ENCODE measurements at regions not wholly inside any gene's neighbourhood (a gene's known extent, or its start where the extent isn't known, plus 50 kb on each side); places are given as distances from the start of the nearest gene placed in this dataset.

DNA sequence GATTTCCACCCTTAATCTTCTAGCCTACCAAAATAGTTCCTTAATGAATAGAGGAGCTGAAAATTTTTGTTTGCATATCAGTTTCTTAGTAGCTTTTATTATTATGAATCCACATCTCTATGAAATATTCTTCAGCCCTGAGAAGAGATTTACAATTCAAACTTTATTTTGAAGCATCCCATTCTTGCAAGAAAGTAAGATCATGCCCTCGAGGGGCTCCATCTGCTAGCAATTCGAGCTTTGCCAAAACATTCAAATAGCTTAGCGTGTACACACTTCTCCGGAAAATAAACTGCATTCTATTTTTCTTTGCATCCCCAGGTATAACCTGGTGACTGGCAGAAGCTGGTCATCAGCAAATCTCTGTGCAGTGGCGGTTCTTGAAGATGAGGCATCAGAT is 370.7 kb downstream of the MTRR start:
- dilution Hi-C loops (cut with MboI; ENCODE audit: extremely low pct_ligation_motif_present, low sequenced_read_pairs) = no loop called here
- Histone ChIP-seq H3K9ac (ENCODE audit: control insufficient read depth, extremely low read depth, insufficient read depth, low read length) (no peak overlapping the region), H3K4me3 (ENCODE audit: control insufficient read depth in 2 of 3, extremely low read depth in 1 of 3, insufficient read depth in 2 of 3, low read depth in 1 of 3, low read length in 3 of 3) (no peak overlapping the region), H3K9me1 (ENCODE audit: control insufficient read depth, extremely low read depth, insufficient read depth, low read length) (no peaks in the 10 kb centered on the region), H3K9me3 (ENCODE audit: control insufficient read depth, low read depth, low read length) (no peaks in the 10 kb centered on the region), H3K79me2 (ENCODE audit: control insufficient read depth, insufficient read depth, low read length) (no peaks in the 10 kb centered on the region), H2AFZ (ENCODE audit: control insufficient read depth, low read length) (no peak overlapping the region), H3K27ac (ENCODE audit: control insufficient read depth, insufficient read depth, low read length) (no peak overlapping the region), H3K36me3 (ENCODE audit: control insufficient read depth in 2 of 2, extremely low read depth in 1 of 2, insufficient read depth in 2 of 2, low read length in 2 of 2) (no peaks in the 10 kb centered on the region), H3K4me2 (ENCODE audit: control insufficient read depth, extremely low read depth, insufficient read depth, low read depth, low read length) (no peak overlapping the region), H4K20me1 (ENCODE audit: control insufficient read depth, extremely low read depth, insufficient read depth, low read length) (no peaks in the 10 kb centered on the region), H3K4me1 (ENCODE audit: control insufficient read depth, extremely low read depth, insufficient read depth, low read length) (no peaks in the 10 kb centered on the region), H3K27me3 (ENCODE audit: control insufficient read depth, extremely low read depth, insufficient read depth, low read length) (no peaks in the 10 kb centered on the region)
- TF ChIP-seq EZH2 (IDR thresholded peaks at IDR 0.05; ENCODE audit: low read length) = no peak
- TF ChIP-seq, protein P1, sequence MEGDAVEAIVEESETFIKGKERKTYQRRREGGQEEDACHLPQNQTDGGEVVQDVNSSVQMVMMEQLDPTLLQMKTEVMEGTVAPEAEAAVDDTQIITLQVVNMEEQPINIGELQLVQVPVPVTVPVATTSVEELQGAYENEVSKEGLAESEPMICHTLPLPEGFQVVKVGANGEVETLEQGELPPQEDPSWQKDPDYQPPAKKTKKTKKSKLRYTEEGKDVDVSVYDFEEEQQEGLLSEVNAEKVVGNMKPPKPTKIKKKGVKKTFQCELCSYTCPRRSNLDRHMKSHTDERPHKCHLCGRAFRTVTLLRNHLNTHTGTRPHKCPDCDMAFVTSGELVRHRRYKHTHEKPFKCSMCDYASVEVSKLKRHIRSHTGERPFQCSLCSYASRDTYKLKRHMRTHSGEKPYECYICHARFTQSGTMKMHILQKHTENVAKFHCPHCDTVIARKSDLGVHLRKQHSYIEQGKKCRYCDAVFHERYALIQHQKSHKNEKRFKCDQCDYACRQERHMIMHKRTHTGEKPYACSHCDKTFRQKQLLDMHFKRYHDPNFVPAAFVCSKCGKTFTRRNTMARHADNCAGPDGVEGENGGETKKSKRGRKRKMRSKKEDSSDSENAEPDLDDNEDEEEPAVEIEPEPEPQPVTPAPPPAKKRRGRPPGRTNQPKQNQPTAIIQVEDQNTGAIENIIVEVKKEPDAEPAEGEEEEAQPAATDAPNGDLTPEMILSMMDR (optimal IDR thresholded peaks at IDR 0.05 in 1 of 3, IDR thresholded peaks at IDR 0.05 in 1 of 3, conservative IDR thresholded peaks at IDR 0.05 in 1 of 3; ENCODE audit: extremely low read depth in 1 of 3, insufficient read depth in 2 of 3, low read length in 3 of 3) = no peak
- DNase-seq (ENCODE audit: low read depth, low spot score) (no peak), FAIRE-seq (no peak)

DNA sequence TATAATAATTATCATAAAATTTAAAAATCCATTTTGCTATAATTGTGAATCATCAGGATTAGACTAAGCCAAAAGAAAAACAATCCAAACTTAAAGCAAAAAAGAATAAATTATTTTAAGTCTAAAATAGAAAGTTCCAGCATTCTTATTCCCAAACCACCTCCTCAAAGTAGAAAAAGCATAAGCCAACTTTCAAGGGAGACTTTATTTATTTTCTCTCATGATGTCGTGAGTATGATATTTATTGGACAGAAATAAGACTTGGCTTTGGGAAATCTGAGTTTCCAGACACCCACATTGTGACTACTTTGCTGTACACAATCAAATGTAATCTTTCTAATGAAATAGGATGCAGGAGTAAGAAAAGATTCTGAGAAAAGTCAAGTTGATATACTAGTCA is 372.1 kb downstream of the MTRR start:
- Histone ChIP-seq H3K36me3 (ENCODE audit: control insufficient read depth in 2 of 2, extremely low read depth in 1 of 2, insufficient read depth in 2 of 2, low read length in 2 of 2) (no peaks in the 10 kb centered on the region), H3K27ac (ENCODE audit: control insufficient read depth, insufficient read depth, low read length) (no peak overlapping the region), H2AFZ (ENCODE audit: control insufficient read depth, low read length) (no peak overlapping the region), H3K4me2 (ENCODE audit: control insufficient read depth, extremely low read depth, insufficient read depth, low read depth, low read length) (no peak overlapping the region), H3K27me3 (ENCODE audit: control insufficient read depth, extremely low read depth, insufficient read depth, low read length) (no peaks in the 10 kb centered on the region), H3K4me3 (ENCODE audit: control insufficient read depth in 2 of 3, extremely low read depth in 1 of 3, insufficient read depth in 2 of 3, low read depth in 1 of 3, low read length in 3 of 3) (no peak overlapping the region), H4K20me1 (ENCODE audit: control insufficient read depth, extremely low read depth, insufficient read depth, low read length) (no peaks in the 10 kb centered on the region), H3K4me1 (ENCODE audit: control insufficient read depth, extremely low read depth, insufficient read depth, low read length) (no peaks in the 10 kb centered on the region), H3K9ac (ENCODE audit: control insufficient read depth, extremely low read depth, insufficient read depth, low read length) (no peak overlapping the region), H3K9me1 (ENCODE audit: control insufficient read depth, extremely low read depth, insufficient read depth, low read length) (no peaks in the 10 kb centered on the region), H3K79me2 (ENCODE audit: control insufficient read depth, insufficient read depth, low read length) (no peaks in the 10 kb centered on the region), H3K9me3 (ENCODE audit: control insufficient read depth, low read depth, low read length) (no peaks in the 10 kb centered on the region)
- TF ChIP-seq, protein P1 (optimal IDR thresholded peaks at IDR 0.05 in 1 of 3, IDR thresholded peaks at IDR 0.05 in 1 of 3, conservative IDR thresholded peaks at IDR 0.05 in 1 of 3; ENCODE audit: extremely low read depth in 1 of 3, insufficient read depth in 2 of 3, low read length in 3 of 3) = no peak
- no peak for TF ChIP-seq EZH2 (IDR thresholded peaks at IDR 0.05; ENCODE audit: low read length)
- no peak for FAIRE-seq
- dilution Hi-C loops (cut with MboI; ENCODE audit: extremely low pct_ligation_motif_present, low sequenced_read_pairs) = no loop called here
- no peak for DNase-seq (ENCODE audit: low read depth, low spot score)

Measured in keratinocyte (primary cell).